ENCODE measurements at regions not wholly inside any gene's neighbourhood (a gene's known extent, or its start where the extent isn't known, plus 50 kb on each side); places are given as distances from the start of the nearest gene placed in this dataset.

- no peak overlapping the region for H4K8ac ChIP-seq (ENCODE audit: extremely low read depth, insufficient read depth, low read length)
- no peak overlapping the region for H2BK15ac ChIP-seq (ENCODE audit: low read length)
- no peaks in the 10 kb centered on the region for H3K36me3 ChIP-seq (ENCODE audit: control insufficient read depth in 2 of 4, insufficient read depth in 4 of 4, low read length in 3 of 4)
- no peaks in the 10 kb centered on the region for H3K23me2 ChIP-seq (ENCODE audit: low read depth, low read length)
- no peak overlapping the region for H4K91ac ChIP-seq (replicated peaks; ENCODE audit: insufficient read length, low read length)
- no peak overlapping the region for H3K9ac ChIP-seq (replicated peaks in 1 of 4; ENCODE audit: extremely low read depth in 1 of 4, low read depth in 3 of 4, low read length in 3 of 4)
- no peak overlapping the region for H2BK5ac ChIP-seq (ENCODE audit: low read depth, low read length)
- H3K9me3 ChIP-seq (ENCODE audit: insufficient read depth in 2 of 2, low read depth in 1 of 2, low read length in 1 of 2) = no peaks in the 10 kb centered on the region
- H3K4me2 ChIP-seq (ENCODE audit: insufficient read depth in 1 of 2, low read depth in 2 of 2, low read length in 2 of 2) = no peak overlapping the region
- no peak overlapping the region for H4K5ac ChIP-seq (ENCODE audit: insufficient read length, low read depth, low read length)
- 88% methylated on average over 1 of the region's 1 CpG; no CpG with 5 or more reads in 1 of the 2 experiments for WGBS, 2 experiments (ENCODE audit: extremely low coverage in 1 of 2, insufficient coverage in 1 of 2, insufficient read length in 1 of 2, insufficient replicate concordance in 2 of 2, low coverage in 1 of 2, low lambda C conversion rate in 2 of 2, missing lambda C conversion rate in 1 of 2)
- no peak overlapping the region for H3K4ac ChIP-seq (replicated peaks; ENCODE audit: insufficient read length, low read depth, low read length)
- no peaks in the 10 kb centered on the region for H4K20me1 ChIP-seq (replicated peaks in 1 of 2; ENCODE audit: control insufficient read depth in 1 of 2, insufficient read depth in 2 of 2, low read length in 2 of 2)
- H2BK20ac ChIP-seq (ENCODE audit: low read length) = no peak overlapping the region
- no peak overlapping the region for H3K23ac ChIP-seq (ENCODE audit: insufficient read length)
- no peak overlapping the region for H2BK120ac ChIP-seq (replicated peaks; ENCODE audit: low read depth, low read length)
- POLR2A ChIA-PET (ENCODE audit: partially characterized antibody) = no interaction called here
- no peak overlapping the region for H3K4me3 ChIP-seq (ENCODE audit: extremely low read depth in 1 of 4, insufficient read depth in 2 of 4, low read depth in 3 of 4, low read length in 4 of 4)
- no peak overlapping the region for H2AK5ac ChIP-seq (ENCODE audit: low read depth, low read length)
- FAIRE-seq (no peak), DNase-seq (ENCODE audit: low read depth in 1 of 2, low spot score in 2 of 2) (no peak)
- H3K56ac ChIP-seq (replicated peaks; ENCODE audit: insufficient read length, low read depth, low read length) = no peak overlapping the region
- no peak overlapping the region for H3K18ac ChIP-seq (ENCODE audit: extremely low read depth, low read length)
- no peaks in the 10 kb centered on the region for H3K4me1 ChIP-seq (replicated peaks in 1 of 4; ENCODE audit: control insufficient read depth in 3 of 4, insufficient read depth in 4 of 4, low read length in 3 of 4)
- no peak overlapping the region for H3K14ac ChIP-seq (ENCODE audit: insufficient read length)
- no peak overlapping the region for H2AFZ ChIP-seq (ENCODE audit: low read length)
- no peak overlapping the region for H3K27ac ChIP-seq (ENCODE audit: low read depth, low read length)
- H3K79me1 ChIP-seq (ENCODE audit: low read depth, low read length) = no peaks in the 10 kb centered on the region
- H3K79me2 ChIP-seq (ENCODE audit: control insufficient read depth in 1 of 2, insufficient read depth in 2 of 2, low read length in 2 of 2) = no peaks in the 10 kb centered on the region
- CTCF ChIA-PET (ENCODE audit: partially characterized antibody) = no interaction called here
- H2BK12ac ChIP-seq (ENCODE audit: low read depth, low read length) = no peak overlapping the region
- H3K27me3 ChIP-seq (replicated peaks in 1 of 4; ENCODE audit: control insufficient read depth in 3 of 4, extremely low read depth in 1 of 4, insufficient read depth in 3 of 4, low read length in 3 of 4) = no peaks in the 10 kb centered on the region
- TF ChIP-seq NANOG (IDR thresholded peaks at IDR 0.05; ENCODE audit: insufficient read depth, low read depth, low read length, poor library complexity, severe bottlenecking) (no peak), POLR2A (IDR thresholded peaks at IDR 0.05; ENCODE audit: control extremely low read depth in 1 of 2, low read depth in 2 of 2, low read length in 2 of 2) (no peak), BACH1 (IDR thresholded peaks at IDR 0.05; ENCODE audit: low read length) (no peak), TAF7 (optimal IDR thresholded peaks at IDR 0.05; ENCODE audit: borderline replicate concordance, low read depth, low read length) (no peak), GABPA (IDR thresholded peaks at IDR 0.05; ENCODE audit: borderline replicate concordance, insufficient read depth, low read length) (no peak), SP2 (IDR thresholded peaks at IDR 0.05; ENCODE audit: low read length) (no peak), ASH2L (IDR thresholded peaks at IDR 0.05; ENCODE audit: low read length) (no peak), HDAC6 (IDR thresholded peaks at IDR 0.05; ENCODE audit: low read depth, low read length) (no peak), POU5F1 (IDR thresholded peaks at IDR 0.05; ENCODE audit: low read depth, low read length) (no peak), YY1 (IDR thresholded peaks at IDR 0.05; ENCODE audit: low read depth, low read length) (no peak), ATF3 (IDR thresholded peaks at IDR 0.05; ENCODE audit: insufficient read depth, low read depth, low read length) (no peak), TAF1 (IDR thresholded peaks at IDR 0.05; ENCODE audit: low read depth, low read length) (no peak), JUND (IDR thresholded peaks at IDR 0.05; ENCODE audit: low read length) (no peak), CTBP2 (IDR thresholded peaks at IDR 0.05; ENCODE audit: borderline replicate concordance, insufficient read depth, insufficient read length, low read length) (no peak), TEAD4 (IDR thresholded peaks at IDR 0.05; ENCODE audit: low read depth, low read length) (no peak), SUZ12 (IDR thresholded peaks at IDR 0.05; ENCODE audit: low read length) (no peak)
Observed at GRCh38 chr13:103531278-103531677, 465.1 kb upstream of the SLC10A2 start.
